ENCODE measurements at regions not wholly inside any gene's neighbourhood (a gene's known extent, or its start where the extent isn't known, plus 50 kb on each side); places are given as distances from the start of the nearest gene placed in this dataset.

GRCh38 chr1:84754386-84754703 lies 64.1 kb upstream of the SSX2IP start:
- TF ChIP-seq, protein P1, sequence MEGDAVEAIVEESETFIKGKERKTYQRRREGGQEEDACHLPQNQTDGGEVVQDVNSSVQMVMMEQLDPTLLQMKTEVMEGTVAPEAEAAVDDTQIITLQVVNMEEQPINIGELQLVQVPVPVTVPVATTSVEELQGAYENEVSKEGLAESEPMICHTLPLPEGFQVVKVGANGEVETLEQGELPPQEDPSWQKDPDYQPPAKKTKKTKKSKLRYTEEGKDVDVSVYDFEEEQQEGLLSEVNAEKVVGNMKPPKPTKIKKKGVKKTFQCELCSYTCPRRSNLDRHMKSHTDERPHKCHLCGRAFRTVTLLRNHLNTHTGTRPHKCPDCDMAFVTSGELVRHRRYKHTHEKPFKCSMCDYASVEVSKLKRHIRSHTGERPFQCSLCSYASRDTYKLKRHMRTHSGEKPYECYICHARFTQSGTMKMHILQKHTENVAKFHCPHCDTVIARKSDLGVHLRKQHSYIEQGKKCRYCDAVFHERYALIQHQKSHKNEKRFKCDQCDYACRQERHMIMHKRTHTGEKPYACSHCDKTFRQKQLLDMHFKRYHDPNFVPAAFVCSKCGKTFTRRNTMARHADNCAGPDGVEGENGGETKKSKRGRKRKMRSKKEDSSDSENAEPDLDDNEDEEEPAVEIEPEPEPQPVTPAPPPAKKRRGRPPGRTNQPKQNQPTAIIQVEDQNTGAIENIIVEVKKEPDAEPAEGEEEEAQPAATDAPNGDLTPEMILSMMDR (IDR thresholded peaks at IDR 0.05; ENCODE audit: extremely low read depth, missing control alignments): no peak
- no peak for DNase-seq (ENCODE audit: low spot score)

- DNase-seq (ENCODE audit: low spot score): peak; percentile 79
- TF ChIP-seq, protein P1 (IDR thresholded peaks at IDR 0.05; ENCODE audit: extremely low read depth, missing control alignments): peak; percentile 87
Observed at GRCh38 chr1:84753516-84754385, 63.5 kb upstream of the SSX2IP start.

GRCh38 chr1:84750110-84750730 lies 60.0 kb upstream of the SSX2IP start:
- TF ChIP-seq, protein P1 (IDR thresholded peaks at IDR 0.05; ENCODE audit: extremely low read depth, missing control alignments): no peak
- no peak for DNase-seq (ENCODE audit: low spot score)

DNA sequence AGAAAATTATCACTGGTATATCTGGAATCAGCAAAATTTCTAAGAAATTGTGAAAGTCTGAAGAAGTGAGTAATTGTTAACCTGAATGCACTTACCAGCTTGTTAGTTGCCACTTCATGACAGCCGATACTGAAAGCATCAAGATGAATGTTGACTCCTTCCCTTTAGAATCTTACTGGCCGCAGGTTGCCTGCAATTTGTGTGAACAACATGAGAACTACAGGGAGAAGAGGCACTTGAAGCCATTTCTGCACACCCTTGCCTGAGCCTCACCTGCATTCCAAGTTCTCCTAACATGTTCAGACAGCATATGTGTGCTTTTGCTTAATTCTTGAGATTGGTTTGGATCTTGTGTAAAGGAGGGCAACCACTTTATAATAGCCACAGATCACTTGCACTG lies 59.2 kb upstream of the SSX2IP start:
- no peak for DNase-seq (ENCODE audit: low spot score)

DNA sequence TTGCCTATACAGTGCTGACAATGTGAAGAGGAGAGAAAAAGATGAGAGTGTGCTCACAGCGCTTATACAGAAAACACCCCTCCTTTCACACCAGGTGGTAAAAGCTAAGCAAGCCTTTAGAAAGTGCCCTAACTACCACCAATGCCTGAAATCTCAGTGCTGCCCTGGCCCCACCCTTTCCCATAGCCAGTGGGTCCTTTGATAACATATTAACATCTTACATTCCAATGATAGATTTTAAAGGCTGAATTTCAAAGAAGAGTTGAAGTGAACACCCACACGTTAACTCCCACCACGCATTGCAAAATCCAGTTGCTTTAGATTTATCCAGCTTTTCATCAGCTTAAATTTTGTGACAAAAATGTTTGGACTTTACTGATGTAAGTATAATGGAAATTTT lies 58.1 kb upstream of the SSX2IP start:
- no peak for DNase-seq (ENCODE audit: low spot score)
- TF ChIP-seq, protein P1 (IDR thresholded peaks at IDR 0.05; ENCODE audit: extremely low read depth, missing control alignments): no peak

More for the DNA sequence above, 59.2 kb upstream of the SSX2IP start:
- TF ChIP-seq, protein P1 (IDR thresholded peaks at IDR 0.05; ENCODE audit: extremely low read depth, missing control alignments): no peak

DNA sequence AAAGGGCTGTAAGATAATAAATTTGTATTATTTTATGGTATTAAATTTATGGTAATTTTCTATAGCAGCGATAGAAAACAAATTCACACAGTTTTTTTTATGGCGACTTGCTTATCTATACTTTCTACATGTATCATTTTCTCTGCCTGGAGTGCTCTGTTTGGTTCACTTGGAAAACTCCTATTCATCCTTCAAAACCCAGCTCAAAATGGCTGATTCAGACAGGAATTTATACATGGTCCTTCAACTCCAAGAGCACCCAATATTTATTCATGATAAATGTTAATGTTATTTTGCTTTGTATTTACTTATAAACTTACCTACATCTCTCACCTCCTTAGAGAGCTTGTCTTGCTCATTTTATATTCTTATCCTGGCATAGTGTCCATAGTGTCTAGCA lies 55.6 kb upstream of the SSX2IP start:
- DNase-seq (ENCODE audit: low spot score): no peak
- TF ChIP-seq, protein P1 (IDR thresholded peaks at IDR 0.05; ENCODE audit: extremely low read depth, missing control alignments): no peak

DNA sequence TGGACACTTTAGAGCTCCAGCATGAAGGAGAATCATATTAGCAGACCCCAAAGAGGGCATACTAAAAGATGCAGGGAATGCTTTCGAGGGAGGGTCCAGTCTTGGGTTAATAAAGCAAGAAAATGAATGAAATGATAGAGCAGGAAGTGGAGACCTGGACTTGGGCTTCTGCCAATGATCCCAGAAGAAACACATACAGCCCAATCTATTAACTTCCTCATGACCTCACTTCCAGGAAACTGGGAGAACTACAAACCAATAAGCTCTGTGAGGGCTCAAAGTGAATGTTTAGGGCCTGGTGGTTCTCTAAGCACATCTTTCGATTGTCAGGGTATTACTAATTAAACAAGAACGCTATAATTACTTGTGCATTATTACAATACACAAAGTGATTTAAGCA lies 53.6 kb upstream of the SSX2IP start:
- no peak for DNase-seq (ENCODE audit: low spot score)
- TF ChIP-seq, protein P1 (IDR thresholded peaks at IDR 0.05; ENCODE audit: extremely low read depth, missing control alignments): no peak

Measured in GM20000 (cell line).